H1 (cell line): ENCODE measurements at regions not wholly inside any gene's neighbourhood (a gene's known extent, or its start where the extent isn't known, plus 50 kb on each side); places are given as distances from the start of the nearest gene placed in this dataset.

Source experiments
- GTF2F1 ChIP-seq: IDR thresholded peaks from 2 replicates; pipeline ENCODE4 v1.6.1; 2012; ENCODE audit warnings: low read depth, low read length, improper control_type of control experiment, borderline replicate concordance

DNA sequence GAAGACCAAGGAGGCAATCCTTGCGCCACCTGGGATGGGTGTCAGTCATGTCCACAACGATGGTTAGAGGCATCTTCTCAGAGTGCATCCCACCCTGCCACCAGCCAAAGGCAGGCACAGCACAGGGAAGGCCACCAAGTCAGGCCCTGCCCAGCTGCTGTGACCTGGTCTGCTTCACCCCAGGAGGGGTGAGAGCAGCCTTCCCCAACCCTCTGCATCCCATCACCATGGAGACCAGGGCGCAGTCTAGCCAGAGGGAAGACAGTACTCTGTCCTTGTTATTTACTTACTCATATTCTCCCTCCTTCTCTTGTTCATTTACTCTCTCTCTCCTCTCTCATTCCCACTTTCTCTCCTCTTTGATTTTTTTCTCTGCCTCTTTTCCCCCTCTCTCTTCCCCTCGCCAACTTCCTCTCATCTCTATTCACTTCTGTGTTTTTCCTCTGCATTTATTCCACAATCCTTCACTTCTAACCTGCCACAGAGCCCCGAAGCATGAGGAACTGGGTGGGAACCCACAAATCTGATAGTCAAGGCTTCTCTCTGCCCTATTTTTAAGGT lies 749.4 kb downstream of the UQCRFS1 start (continued):
- no peak for TF ChIP-seq GTF2F1
